Adrenal gland (tissue), 5 donors: ENCODE measurements at regions not wholly inside any gene's neighbourhood (a gene's known extent, or its start where the extent isn't known, plus 50 kb on each side); places are given as distances from the start of the nearest gene placed in this dataset.
"Not testable (repeated sequence)": the region's sequence is repeated elsewhere in the genome, so short reads cannot be mapped to it uniquely, and the experiment has no call there.

Source experiments
- POLR2A ChIP-seq, 2 donors: fragments of 450-650 bp; IDR thresholded peaks; one replicate each; pipeline ENCODE4 v1.6.1; 2017; ENCODE audit warnings: antibody characterized with exemption in 2 of 2, mild to moderate bottlenecking in 2 of 2, moderate library complexity in 1 of 2
- TF ChIP-seq, protein P1 (sequence below), 6 experiments: fragments of 450-650 bp in 4 of 6; fragments of 200-600 bp in 2 of 6; sonication (generic) in 1 of 6; IDR thresholded peaks; 1 replicate in 5 of 6; 2 replicates in 1 of 6; pipeline versions ENCODE4 v1.5.1 to v1.8.0; 2016 to 2021; ENCODE audit warnings: antibody characterized with exemption in 6 of 6, mild to moderate bottlenecking in 2 of 6, moderate library complexity in 1 of 6
- donor health status: DM: no; HTN: no; CAD: no.

DNA sequence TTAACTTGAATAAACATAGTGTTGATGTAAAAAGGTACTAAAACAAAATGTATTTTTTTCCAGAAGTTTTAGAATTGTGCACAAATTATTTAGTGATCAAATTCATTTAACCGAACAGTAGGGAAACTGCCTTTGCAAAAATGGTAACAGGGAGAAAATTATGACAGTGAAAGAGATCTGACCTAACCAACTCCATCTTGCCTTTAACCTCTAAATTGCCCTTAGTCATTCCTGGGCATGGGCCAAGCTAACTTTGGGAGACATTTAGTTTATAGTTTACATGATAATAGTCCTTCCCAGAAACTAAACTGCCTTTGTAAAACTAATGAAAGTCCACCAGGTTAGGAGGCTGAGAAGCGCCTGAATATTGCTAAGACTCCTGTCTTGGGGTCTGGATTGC lies 361.3 kb upstream of the PCDH15 start:
- TF ChIP-seq, protein P1, sequence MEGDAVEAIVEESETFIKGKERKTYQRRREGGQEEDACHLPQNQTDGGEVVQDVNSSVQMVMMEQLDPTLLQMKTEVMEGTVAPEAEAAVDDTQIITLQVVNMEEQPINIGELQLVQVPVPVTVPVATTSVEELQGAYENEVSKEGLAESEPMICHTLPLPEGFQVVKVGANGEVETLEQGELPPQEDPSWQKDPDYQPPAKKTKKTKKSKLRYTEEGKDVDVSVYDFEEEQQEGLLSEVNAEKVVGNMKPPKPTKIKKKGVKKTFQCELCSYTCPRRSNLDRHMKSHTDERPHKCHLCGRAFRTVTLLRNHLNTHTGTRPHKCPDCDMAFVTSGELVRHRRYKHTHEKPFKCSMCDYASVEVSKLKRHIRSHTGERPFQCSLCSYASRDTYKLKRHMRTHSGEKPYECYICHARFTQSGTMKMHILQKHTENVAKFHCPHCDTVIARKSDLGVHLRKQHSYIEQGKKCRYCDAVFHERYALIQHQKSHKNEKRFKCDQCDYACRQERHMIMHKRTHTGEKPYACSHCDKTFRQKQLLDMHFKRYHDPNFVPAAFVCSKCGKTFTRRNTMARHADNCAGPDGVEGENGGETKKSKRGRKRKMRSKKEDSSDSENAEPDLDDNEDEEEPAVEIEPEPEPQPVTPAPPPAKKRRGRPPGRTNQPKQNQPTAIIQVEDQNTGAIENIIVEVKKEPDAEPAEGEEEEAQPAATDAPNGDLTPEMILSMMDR (IDR thresholded peaks at IDR 0.05): not testable (repeated sequence)
- TF ChIP-seq POLR2A (IDR thresholded peaks at IDR 0.05): not testable (repeated sequence)
